Left cardiac atrium (tissue), 4 donors: ENCODE measurements at regions not wholly inside any gene's neighbourhood (a gene's known extent, or its start where the extent isn't known, plus 50 kb on each side); places are given as distances from the start of the nearest gene placed in this dataset.

Experiments
- ATAC-seq, 2 donors: fragments of 200-7000 bp; cut with Tn5 transposase; one replicate each; pipeline ENCODE4 v1.9.1; 2020; ENCODE audit warnings: mild to moderate bottlenecking in 2 of 2, moderate library complexity in 2 of 2
- DNase-seq: peaks from one replicate; pipeline ENCODE4 v3.0.0-alpha.2; 2020
- intact Hi-C, 2 donors: fragments of 100-400 bp; cut with DNase I; formaldehyde crosslinking; loops; one replicate each; pipeline versions ENCODE4 v1.14.1 to v1.15.1; 2022 to 2023
- donor health status: DM: no; HTN: yes; CAD: no.
- donor health status: DM: no; HTN: yes; CAD: no; lungs with severe emphysema.
- donor health status: DM: yes; HTN: yes; CAD: no.
- donor health status: Dilated cardiomyopathy.

- no peak for ATAC-seq
- DNase-seq = no peak
- intact Hi-C loops = no loop called here
Measured at GRCh38 chr16:6252541-6252940, 1080.1 kb upstream of the RBFOX1 start.

GRCh38 chr16:6250511-6250910, 1082.1 kb upstream of the RBFOX1 start:
- intact Hi-C loops = no loop called here
- no peak for ATAC-seq

GRCh38 chr16:6249863-6250262, 1082.8 kb upstream of the RBFOX1 start:
- intact Hi-C loops = no loop called here
- DNase-seq (no peak), ATAC-seq (no peak)

More at GRCh38 chr16:6250511-6250910, 1082.1 kb upstream of the RBFOX1 start:
- DNase-seq = no peak

- intact Hi-C loops = no loop called here
- DNase-seq (no peak), ATAC-seq (no peak)
Measured at GRCh38 chr16:6248199-6248598, 1084.4 kb upstream of the RBFOX1 start.

GRCh38 chr16:6247775-6248174, 1084.9 kb upstream of the RBFOX1 start:
- no peak for ATAC-seq
- no peak for DNase-seq
- intact Hi-C loops = no loop called here

- intact Hi-C loops = no loop called here
- DNase-seq = no peak
- ATAC-seq = no peak
Measured at GRCh38 chr16:6247150-6247549, 1085.5 kb upstream of the RBFOX1 start.

- DNase-seq (no peak), ATAC-seq (no peak)
- intact Hi-C loops = no loop called here
Measured at GRCh38 chr16:6246266-6246665, 1086.4 kb upstream of the RBFOX1 start.

- intact Hi-C loops = no loop called here
- ATAC-seq = no peak
- DNase-seq = no peak
Measured at GRCh38 chr16:6232056-6232455, 1100.6 kb upstream of the RBFOX1 start.

- ATAC-seq = no peak
- DNase-seq = no peak
- intact Hi-C loops = no loop called here
Measured at GRCh38 chr16:6231398-6231797, 1101.2 kb upstream of the RBFOX1 start.

GRCh38 chr16:6229186-6229585, 1103.5 kb upstream of the RBFOX1 start:
- intact Hi-C loops = no loop called here
- ATAC-seq (no peak), DNase-seq (no peak)

- DNase-seq = no peak
- intact Hi-C loops = no loop called here
- no peak for ATAC-seq
Measured at GRCh38 chr16:6218855-6219254, 1113.8 kb upstream of the RBFOX1 start.

GRCh38 chr16:6216836-6217235, 1115.8 kb upstream of the RBFOX1 start:
- DNase-seq (no peak), ATAC-seq (no peak)
- intact Hi-C loops = no loop called here

- DNase-seq (no peak), ATAC-seq (no peak)
- intact Hi-C loops = no loop called here
Measured at GRCh38 chr16:6211644-6212043, 1114.0 kb upstream of the EEF2KMT start.

GRCh38 chr16:6209355-6209930, 1111.8 kb upstream of the EEF2KMT start:
- DNase-seq (no peak), ATAC-seq (no peak)
- intact Hi-C loops = no loop called here

GRCh38 chr16:6207580-6207979, 1110.0 kb upstream of the EEF2KMT start:
- intact Hi-C loops = no loop called here
- no peak for DNase-seq
- ATAC-seq = no peak

- intact Hi-C loops = no loop called here
- ATAC-seq (no peak), DNase-seq (no peak)
Measured at GRCh38 chr16:6207124-6207523, 1109.5 kb upstream of the EEF2KMT start.

- no peak for ATAC-seq
- intact Hi-C loops = no loop called here
Measured at GRCh38 chr16:6206080-6206479, 1108.5 kb upstream of the EEF2KMT start.

GRCh38 chr16:6204945-6205344, 1107.3 kb upstream of the EEF2KMT start:
- ATAC-seq (no peak), DNase-seq (no peak)
- intact Hi-C loops = no loop called here

More at GRCh38 chr16:6206080-6206479, 1108.5 kb upstream of the EEF2KMT start:
- DNase-seq = no peak

GRCh38 chr16:6200861-6201260, 1103.3 kb upstream of the EEF2KMT start:
- ATAC-seq = no peak
- intact Hi-C loops = no loop called here
- no peak for DNase-seq

- intact Hi-C loops = no loop called here
- ATAC-seq (no peak), DNase-seq (no peak)
Measured at GRCh38 chr16:6200271-6200670, 1102.7 kb upstream of the EEF2KMT start.

- DNase-seq = no peak
- no peak for ATAC-seq
- intact Hi-C loops = no loop called here
Measured at GRCh38 chr16:6195966-6196365, 1098.4 kb upstream of the EEF2KMT start.

GRCh38 chr16:6193718-6194117, 1096.1 kb upstream of the EEF2KMT start:
- ATAC-seq = no peak
- no peak for DNase-seq
- intact Hi-C loops = no loop called here
